Lower lobe of right lung (tissue), 2 donors: ENCODE measurements at regions not wholly inside any gene's neighbourhood (a gene's known extent, or its start where the extent isn't known, plus 50 kb on each side); places are given as distances from the start of the nearest gene placed in this dataset.

Source experiments
- ATAC-seq, 2 donors: fragments of 200-7000 bp; cut with Tn5 transposase; one replicate each; pipeline ENCODE4 v1.9.1; 2020 to 2022; ENCODE audit warnings: mild to moderate bottlenecking in 2 of 2, moderate library complexity in 2 of 2
- DNase-seq: peaks from one replicate; pipeline ENCODE4 v3.0.0-alpha.2; 2020
- H3K27ac ChIP-seq: fragments of 200-600 bp; one replicate; pipeline ENCODE4 v1.8.0; 2022
- H3K27me3 ChIP-seq: fragments of 200-600 bp; one replicate; pipeline ENCODE4 v1.8.0; 2022; ENCODE audit warnings: low read depth
- H3K36me3 ChIP-seq: fragments of 200-600 bp; one replicate; pipeline ENCODE4 v1.8.0; 2022; ENCODE audit warnings: mild to moderate bottlenecking
- H3K4me1 ChIP-seq: fragments of 200-600 bp; one replicate; pipeline ENCODE4 v1.8.0; 2022
- H3K4me3 ChIP-seq: fragments of 200-600 bp; one replicate; pipeline ENCODE4 v1.8.0; 2022; ENCODE audit warnings: mild to moderate bottlenecking
- H3K9me3 ChIP-seq: fragments of 200-600 bp; one replicate; pipeline ENCODE4 v1.8.0; 2022
- intact Hi-C: fragments of 100-400 bp; cut with DNase I; formaldehyde crosslinking; loops from one replicate; pipeline ENCODE4 v1.11.0; 2022
- TF ChIP-seq, protein P1 (sequence below): fragments of 200-600 bp; IDR thresholded peaks from one replicate; pipeline ENCODE4 v1.8.0; 2022; ENCODE audit warnings: antibody characterized with exemption, mild to moderate bottlenecking
- donor health status: DM: no; HTN: yes; CAD: no; lungs with severe emphysema.

DNA sequence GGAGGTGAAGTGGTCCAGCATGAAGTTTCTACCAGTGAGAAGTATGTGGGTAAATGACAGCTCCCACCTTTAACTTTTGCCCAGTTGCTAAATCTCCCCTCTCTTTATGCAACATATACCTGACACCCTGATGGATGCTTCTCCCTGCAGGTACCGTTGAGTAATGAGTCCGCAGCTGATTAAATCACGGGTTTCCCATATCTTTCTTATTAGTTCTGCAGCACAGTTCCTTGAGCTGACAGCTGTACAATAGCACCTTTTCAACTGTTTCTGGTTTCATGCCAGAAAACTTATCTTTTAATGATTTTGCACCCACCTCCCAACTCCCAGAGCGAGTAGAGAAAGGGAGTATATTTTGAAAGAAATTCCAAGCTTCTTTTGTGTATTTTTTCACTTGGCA, 161.0 kb upstream of the TUT7 start:
- H3K4me1 ChIP-seq: no peaks in the 10 kb centered on the region
- H3K27me3 ChIP-seq: peaks cover 8% of the 10 kb centered on the region
- H3K9me3 ChIP-seq: no peaks in the 10 kb centered on the region
- TF ChIP-seq, protein P1, sequence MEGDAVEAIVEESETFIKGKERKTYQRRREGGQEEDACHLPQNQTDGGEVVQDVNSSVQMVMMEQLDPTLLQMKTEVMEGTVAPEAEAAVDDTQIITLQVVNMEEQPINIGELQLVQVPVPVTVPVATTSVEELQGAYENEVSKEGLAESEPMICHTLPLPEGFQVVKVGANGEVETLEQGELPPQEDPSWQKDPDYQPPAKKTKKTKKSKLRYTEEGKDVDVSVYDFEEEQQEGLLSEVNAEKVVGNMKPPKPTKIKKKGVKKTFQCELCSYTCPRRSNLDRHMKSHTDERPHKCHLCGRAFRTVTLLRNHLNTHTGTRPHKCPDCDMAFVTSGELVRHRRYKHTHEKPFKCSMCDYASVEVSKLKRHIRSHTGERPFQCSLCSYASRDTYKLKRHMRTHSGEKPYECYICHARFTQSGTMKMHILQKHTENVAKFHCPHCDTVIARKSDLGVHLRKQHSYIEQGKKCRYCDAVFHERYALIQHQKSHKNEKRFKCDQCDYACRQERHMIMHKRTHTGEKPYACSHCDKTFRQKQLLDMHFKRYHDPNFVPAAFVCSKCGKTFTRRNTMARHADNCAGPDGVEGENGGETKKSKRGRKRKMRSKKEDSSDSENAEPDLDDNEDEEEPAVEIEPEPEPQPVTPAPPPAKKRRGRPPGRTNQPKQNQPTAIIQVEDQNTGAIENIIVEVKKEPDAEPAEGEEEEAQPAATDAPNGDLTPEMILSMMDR: no peak
- H3K27ac ChIP-seq: no peak overlapping the region
- H3K36me3 ChIP-seq: no peaks in the 10 kb centered on the region
- no peak overlapping the region for H3K4me3 ChIP-seq
- DNase-seq (no peak), ATAC-seq (no peak)
- intact Hi-C loops: no loop called here

- intact Hi-C loops: no loop called here
- no peak overlapping the region for H3K4me3 ChIP-seq
- TF ChIP-seq, protein P1: no peak
- peaks cover 8% of the 10 kb centered on the region for H3K27me3 ChIP-seq
- H3K4me1 ChIP-seq: no peaks in the 10 kb centered on the region
- ATAC-seq (no peak), DNase-seq (no peak)
- H3K9me3 ChIP-seq: no peaks in the 10 kb centered on the region
- no peak overlapping the region for H3K27ac ChIP-seq
- no peaks in the 10 kb centered on the region for H3K36me3 ChIP-seq
These were observed 159.2 kb upstream of the TUT7 start for GRCh38 chr9:86513429-86513828.

DNA sequence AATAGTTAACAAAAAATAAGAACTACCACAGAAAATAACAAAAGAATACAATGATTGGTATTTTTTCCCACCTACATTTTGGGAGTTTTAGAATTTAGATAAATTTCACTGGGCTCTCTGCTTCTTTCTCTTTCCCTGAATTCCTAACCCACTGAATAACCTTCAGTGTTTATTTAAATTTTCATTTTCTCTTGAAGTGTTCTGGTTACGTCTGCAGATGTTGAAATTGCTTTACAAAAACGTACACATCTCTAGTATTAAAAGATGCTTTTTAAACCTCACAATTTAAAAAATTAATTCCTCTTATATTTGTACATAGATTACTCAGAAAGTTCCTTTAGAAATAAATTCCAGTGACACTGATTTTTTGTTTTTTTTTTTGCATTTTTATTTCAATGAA, 158.7 kb upstream of the TUT7 start:
- H3K36me3 ChIP-seq: no peaks in the 10 kb centered on the region
- intact Hi-C loops: no loop called here
- H3K4me3 ChIP-seq: no peak overlapping the region
- peaks cover 8% of the 10 kb centered on the region for H3K27me3 ChIP-seq
- peaks cover 1% of the 10 kb centered on the region for H3K4me1 ChIP-seq
- TF ChIP-seq, protein P1: no peak
- DNase-seq: no peak
- no peak overlapping the region for H3K27ac ChIP-seq
- H3K9me3 ChIP-seq: no peaks in the 10 kb centered on the region
- no peak for ATAC-seq

GRCh38 chr9:86511614-86512360, 157.6 kb upstream of the TUT7 start:
- peaks cover 8% of the 10 kb centered on the region for H3K4me1 ChIP-seq
- TF ChIP-seq, protein P1: no peak
- intact Hi-C loops: no loop called here
- peaks cover 7% of the 10 kb centered on the region for H3K27me3 ChIP-seq
- H3K27ac ChIP-seq: no peak overlapping the region
- no peak for ATAC-seq
- H3K4me3 ChIP-seq: no peak overlapping the region
- no peaks in the 10 kb centered on the region for H3K36me3 ChIP-seq
- DNase-seq: no peak
- no peaks in the 10 kb centered on the region for H3K9me3 ChIP-seq

DNA sequence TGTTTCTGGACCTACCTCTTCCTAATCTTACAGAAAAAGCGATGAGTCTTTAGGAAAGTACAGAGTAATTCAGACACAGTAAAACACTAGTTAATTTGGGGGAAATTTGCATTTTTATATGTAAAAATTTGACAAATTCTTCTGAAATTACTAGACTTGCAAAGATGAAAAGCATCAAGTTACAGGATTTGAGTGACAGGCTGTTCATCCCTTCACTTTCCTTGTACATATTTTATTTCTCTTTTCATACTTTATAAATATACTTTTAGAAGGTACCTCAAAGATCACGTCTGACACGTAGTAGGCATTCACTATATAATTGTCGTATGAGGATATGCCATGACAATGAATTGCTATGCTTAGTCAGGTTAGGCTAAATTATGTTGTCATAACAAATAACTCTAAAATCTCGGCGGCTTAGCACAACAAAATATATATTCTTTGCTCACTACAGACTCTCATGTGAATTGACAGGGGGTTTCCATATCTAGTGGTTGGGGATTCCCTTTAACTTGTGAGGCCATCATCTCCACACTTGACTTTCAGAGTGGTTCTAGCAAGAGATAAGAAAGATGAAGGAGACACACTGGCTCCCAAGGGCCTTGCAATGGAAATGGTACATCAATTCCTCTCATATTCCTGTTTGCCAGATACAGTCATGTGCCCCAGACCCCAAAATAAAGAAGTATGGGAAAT, 154.1 kb upstream of the TUT7 start:
- TF ChIP-seq, protein P1: no peak
- H3K27me3 ChIP-seq: no peaks in the 10 kb centered on the region
- no peaks in the 10 kb centered on the region for H3K9me3 ChIP-seq
- DNase-seq: no peak
- H3K4me1 ChIP-seq: peaks cover 8% of the 10 kb centered on the region
- intact Hi-C loops: no loop called here
- no peaks in the 10 kb centered on the region for H3K36me3 ChIP-seq
- no peak for ATAC-seq
- no peak overlapping the region for H3K27ac ChIP-seq
- H3K4me3 ChIP-seq: no peak overlapping the region
